Liver (tissue), 8 donors: ENCODE measurements at regions not wholly inside any gene's neighbourhood (a gene's known extent, or its start where the extent isn't known, plus 50 kb on each side); places are given as distances from the start of the nearest gene placed in this dataset.

Experiments
- DNase-seq: peaks from one replicate; pipeline ENCODE4 v3.0.0-alpha.2; 2017; ENCODE audit warnings: low spot score
- H3K27ac ChIP-seq, 2 donors: one replicate each; pipeline ENCODE4 v1.7.0; 2013; ENCODE audit warnings: inconsistent platforms in 2 of 2, low read length in 2 of 2, control low read depth in 1 of 2, low read depth in 1 of 2, mild to moderate bottlenecking in 1 of 2
- H3K27me3 ChIP-seq, 4 donors: one replicate each; pipeline versions ENCODE4 v1.6.1 to v1.7.0; 2013; ENCODE audit warnings: low read length in 3 of 4, inconsistent platforms in 1 of 4, mild to moderate bottlenecking in 1 of 4, moderate library complexity in 1 of 4; ENCODE audit not compliant: control insufficient read depth in 4 of 4, insufficient read depth in 4 of 4
- H3K36me3 ChIP-seq, 4 donors: one replicate each; pipeline versions ENCODE4 v1.6.1 to v1.7.0; 2013; ENCODE audit warnings: low read length in 3 of 4, mild to moderate bottlenecking in 3 of 4, low read depth in 1 of 4, moderate library complexity in 1 of 4; ENCODE audit not compliant: control insufficient read depth in 4 of 4, insufficient read depth in 3 of 4
- H3K4me1 ChIP-seq, 4 donors: one replicate each; pipeline versions ENCODE4 v1.6.1 to v1.7.0; 2013; ENCODE audit warnings: low read length in 3 of 4, mild to moderate bottlenecking in 3 of 4, moderate library complexity in 1 of 4; ENCODE audit not compliant: control insufficient read depth in 4 of 4, insufficient read depth in 4 of 4
- H3K4me3 ChIP-seq, 3 donors: one replicate each; pipeline versions ENCODE4 v1.6.1 to v1.7.0; 2013; ENCODE audit warnings: low read length in 3 of 3, control low read depth in 1 of 3, low read depth in 1 of 3, mild to moderate bottlenecking in 1 of 3
- H3K9ac ChIP-seq, 2 donors: one replicate each; pipeline ENCODE4 v1.7.0; 2013; ENCODE audit warnings: low read length in 2 of 2, mild to moderate bottlenecking in 2 of 2, moderate library complexity in 2 of 2, control low read depth in 1 of 2, low read depth in 1 of 2
- H3K9me3 ChIP-seq, 4 donors: one replicate each; pipeline versions ENCODE4 v1.6.1 to v1.7.0; 2013; ENCODE audit warnings: low read length in 3 of 4; ENCODE audit not compliant: control insufficient read depth in 4 of 4
- CTCF ChIP-seq: fragments of 150-350 bp; IDR thresholded peaks from 2 replicates; pipeline ENCODE4 v1.5.1; 2017; ENCODE audit warnings: improper control_type of control experiment, low read depth, low read length; ENCODE audit not compliant: missing input control
- FOXA2 ChIP-seq: IDR thresholded peaks from 2 replicates; pipeline ENCODE4 v1.6.1; 2016; ENCODE audit warnings: antibody characterized with exemption
- HNF4A ChIP-seq, 2 donors: conservative IDR thresholded peaks; 2 replicates each; pipeline ENCODE4 v1.6.1; 2016; ENCODE audit warnings: antibody characterized with exemption in 2 of 2, mild to moderate bottlenecking in 2 of 2
- JUND ChIP-seq, 2 donors: IDR thresholded peaks; 2 replicates each; pipeline ENCODE4 v1.6.1; 2016; ENCODE audit warnings: antibody characterized with exemption in 2 of 2
- NR2F2 ChIP-seq: IDR thresholded peaks from 2 replicates; pipeline ENCODE4 v1.6.1; 2016; ENCODE audit warnings: antibody characterized with exemption
- RXRA ChIP-seq, 2 donors: IDR thresholded peaks; 2 replicates each; pipeline ENCODE4 v1.6.1; 2017 to 2018; ENCODE audit warnings: antibody characterized with exemption in 2 of 2, mild to moderate bottlenecking in 1 of 2
- YY1 ChIP-seq: IDR thresholded peaks from 2 replicates; pipeline ENCODE4 v1.6.1; 2016; ENCODE audit warnings: antibody characterized with exemption, mild to moderate bottlenecking
- WGBS: extraction: QIAGEN DNeasy Blood & Tissue Kit; methylation state at CpG from one replicate; pipeline ENCODE4 v1.1.7; 2013; 5-methylcytosine and 5-hydroxymethylcytosine counted together
- TF ChIP-seq, protein P1 (sequence below): IDR thresholded peaks from 2 replicates; pipeline ENCODE4 v1.6.1; 2016; ENCODE audit warnings: antibody characterized with exemption
- TF ChIP-seq, protein P2 (sequence below): IDR thresholded peaks from 2 replicates; pipeline ENCODE4 v1.6.1; 2016; ENCODE audit warnings: antibody characterized with exemption, mild to moderate bottlenecking
- TF ChIP-seq, protein P3 (sequence below): IDR thresholded peaks from 2 replicates; pipeline ENCODE4 v1.6.1; 2016; ENCODE audit warnings: antibody characterized with exemption
- TF ChIP-seq, protein P4 (sequence below): IDR thresholded peaks from 2 replicates; pipeline ENCODE4 v1.6.1; 2016; ENCODE audit warnings: antibody characterized with exemption
- donor health status: healthy.
- donor health status: healthy.
- donor health status: healthy.
- donor health status: healthy.
- donor health status: healthy.

- WGBS: 89% methylated on average over 6 of the region's 6 CpGs
Observed at GRCh38 chr5:2207109-2207399, 324.3 kb upstream of the IRX4 start.

More at GRCh38 chr5:2207109-2207399, 324.3 kb upstream of the IRX4 start:
- no peak for DNase-seq
- Histone ChIP-seq H3K36me3 (no peaks in the 10 kb centered on the region), H3K27me3 (peaks cover 0 to 3% (median 2%) of the 10 kb centered on the region in 4 donors), H3K9me3 (no peaks in the 10 kb centered on the region), H3K4me3 (no peak overlapping the region), H3K9ac (no peak overlapping the region), H3K27ac (no peak overlapping the region), H3K4me1 (no peaks in the 10 kb centered on the region)
- TF ChIP-seq JUND (IDR thresholded peaks at IDR 0.05) (no peak), FOXA2 (no peak), CTCF (no peak), HNF4A (conservative IDR thresholded peaks at IDR 0.05) (no peak), RXRA (IDR thresholded peaks at IDR 0.05) (no peak), YY1 (no peak), NR2F2 (no peak)
- TF ChIP-seq, protein P1, sequence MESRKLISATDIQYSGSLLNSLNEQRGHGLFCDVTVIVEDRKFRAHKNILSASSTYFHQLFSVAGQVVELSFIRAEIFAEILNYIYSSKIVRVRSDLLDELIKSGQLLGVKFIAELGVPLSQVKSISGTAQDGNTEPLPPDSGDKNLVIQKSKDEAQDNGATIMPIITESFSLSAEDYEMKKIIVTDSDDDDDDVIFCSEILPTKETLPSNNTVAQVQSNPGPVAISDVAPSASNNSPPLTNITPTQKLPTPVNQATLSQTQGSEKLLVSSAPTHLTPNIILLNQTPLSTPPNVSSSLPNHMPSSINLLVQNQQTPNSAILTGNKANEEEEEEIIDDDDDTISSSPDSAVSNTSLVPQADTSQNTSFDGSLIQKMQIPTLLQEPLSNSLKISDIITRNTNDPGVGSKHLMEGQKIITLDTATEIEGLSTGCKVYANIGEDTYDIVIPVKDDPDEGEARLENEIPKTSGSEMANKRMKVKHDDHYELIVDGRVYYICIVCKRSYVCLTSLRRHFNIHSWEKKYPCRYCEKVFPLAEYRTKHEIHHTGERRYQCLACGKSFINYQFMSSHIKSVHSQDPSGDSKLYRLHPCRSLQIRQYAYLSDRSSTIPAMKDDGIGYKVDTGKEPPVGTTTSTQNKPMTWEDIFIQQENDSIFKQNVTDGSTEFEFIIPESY: no peak
- TF ChIP-seq, protein P2, sequence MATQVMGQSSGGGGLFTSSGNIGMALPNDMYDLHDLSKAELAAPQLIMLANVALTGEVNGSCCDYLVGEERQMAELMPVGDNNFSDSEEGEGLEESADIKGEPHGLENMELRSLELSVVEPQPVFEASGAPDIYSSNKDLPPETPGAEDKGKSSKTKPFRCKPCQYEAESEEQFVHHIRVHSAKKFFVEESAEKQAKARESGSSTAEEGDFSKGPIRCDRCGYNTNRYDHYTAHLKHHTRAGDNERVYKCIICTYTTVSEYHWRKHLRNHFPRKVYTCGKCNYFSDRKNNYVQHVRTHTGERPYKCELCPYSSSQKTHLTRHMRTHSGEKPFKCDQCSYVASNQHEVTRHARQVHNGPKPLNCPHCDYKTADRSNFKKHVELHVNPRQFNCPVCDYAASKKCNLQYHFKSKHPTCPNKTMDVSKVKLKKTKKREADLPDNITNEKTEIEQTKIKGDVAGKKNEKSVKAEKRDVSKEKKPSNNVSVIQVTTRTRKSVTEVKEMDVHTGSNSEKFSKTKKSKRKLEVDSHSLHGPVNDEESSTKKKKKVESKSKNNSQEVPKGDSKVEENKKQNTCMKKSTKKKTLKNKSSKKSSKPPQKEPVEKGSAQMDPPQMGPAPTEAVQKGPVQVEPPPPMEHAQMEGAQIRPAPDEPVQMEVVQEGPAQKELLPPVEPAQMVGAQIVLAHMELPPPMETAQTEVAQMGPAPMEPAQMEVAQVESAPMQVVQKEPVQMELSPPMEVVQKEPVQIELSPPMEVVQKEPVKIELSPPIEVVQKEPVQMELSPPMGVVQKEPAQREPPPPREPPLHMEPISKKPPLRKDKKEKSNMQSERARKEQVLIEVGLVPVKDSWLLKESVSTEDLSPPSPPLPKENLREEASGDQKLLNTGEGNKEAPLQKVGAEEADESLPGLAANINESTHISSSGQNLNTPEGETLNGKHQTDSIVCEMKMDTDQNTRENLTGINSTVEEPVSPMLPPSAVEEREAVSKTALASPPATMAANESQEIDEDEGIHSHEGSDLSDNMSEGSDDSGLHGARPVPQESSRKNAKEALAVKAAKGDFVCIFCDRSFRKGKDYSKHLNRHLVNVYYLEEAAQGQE: no peak
- TF ChIP-seq, protein P3, sequence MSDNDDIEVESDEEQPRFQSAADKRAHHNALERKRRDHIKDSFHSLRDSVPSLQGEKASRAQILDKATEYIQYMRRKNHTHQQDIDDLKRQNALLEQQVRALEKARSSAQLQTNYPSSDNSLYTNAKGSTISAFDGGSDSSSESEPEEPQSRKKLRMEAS: no peak
- TF ChIP-seq, protein P4, sequence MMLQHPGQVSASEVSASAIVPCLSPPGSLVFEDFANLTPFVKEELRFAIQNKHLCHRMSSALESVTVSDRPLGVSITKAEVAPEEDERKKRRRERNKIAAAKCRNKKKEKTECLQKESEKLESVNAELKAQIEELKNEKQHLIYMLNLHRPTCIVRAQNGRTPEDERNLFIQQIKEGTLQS: no peak
